DOHH2 (cell line): ENCODE measurements at regions not wholly inside any gene's neighbourhood (a gene's known extent, or its start where the extent isn't known, plus 50 kb on each side); places are given as distances from the start of the nearest gene placed in this dataset.

ENCODE experiments used
- H3F3A ChIP-seq: fragments of 200-600 bp; sonication (generic), shearing (Covaris generic); 2 replicates; pipeline ENCODE4 v1.6.0; 2016; ENCODE audit warnings: antibody characterized with exemption, mild to moderate bottlenecking; ENCODE audit not compliant: control insufficient read depth, insufficient read depth
- H3K27ac ChIP-seq: fragments of 200-600 bp; sonication (generic); 2 replicates; pipeline ENCODE4 v1.5.1; 2014; ENCODE audit warnings: low read depth, mild to moderate bottlenecking, low read length, moderate library complexity
- H3K27me3 ChIP-seq: fragments of 200-600 bp; sonication (generic); 2 replicates; pipeline ENCODE4 v1.6.1; 2014; ENCODE audit warnings: mild to moderate bottlenecking, low read length, mixed read lengths; ENCODE audit not compliant: control insufficient read depth
- H3K36me3 ChIP-seq: fragments of 200-600 bp; sonication (generic); 2 replicates; pipeline ENCODE4 v1.6.1; 2014; ENCODE audit warnings: mild to moderate bottlenecking, low read length, moderate library complexity, mixed read lengths; ENCODE audit not compliant: control insufficient read depth
- H3K4me1 ChIP-seq: fragments of 200-600 bp; sonication (generic); 2 replicates; pipeline ENCODE4 v1.6.1; 2014; ENCODE audit warnings: mild to moderate bottlenecking, low read length, mixed read lengths; ENCODE audit not compliant: control insufficient read depth
- H3K4me2 ChIP-seq: fragments of 200-600 bp; sonication (generic); 2 replicates; pipeline ENCODE4 v1.6.0; 2014; ENCODE audit warnings: mild to moderate bottlenecking, low read length, moderate library complexity
- H3K4me3 ChIP-seq: fragments of 200-600 bp; sonication (generic); 2 replicates; pipeline ENCODE4 v1.5.1; 2014; ENCODE audit warnings: mild to moderate bottlenecking, low read length, mixed read lengths
- H3K79me2 ChIP-seq: fragments of 200-600 bp; sonication (generic); 2 replicates; pipeline ENCODE4 v1.6.1; 2014; ENCODE audit warnings: mild to moderate bottlenecking, low read length, mixed read lengths; ENCODE audit not compliant: control insufficient read depth
- H3K9me2 ChIP-seq: fragments of 200-600 bp; sonication (generic); replicated peaks from 2 replicates; pipeline ENCODE4 v1.6.1; 2014; ENCODE audit warnings: mild to moderate bottlenecking, low read length, mixed read lengths; ENCODE audit not compliant: control insufficient read depth
- H3K9me3 ChIP-seq: fragments of 200-600 bp; sonication (generic); 2 replicates; pipeline ENCODE4 v1.6.1; 2014; ENCODE audit warnings: antibody characterized with exemption, low read length, mixed read lengths; ENCODE audit not compliant: control insufficient read depth, insufficient read depth
- H4K20me1 ChIP-seq: fragments of 200-600 bp; sonication (generic); 2 replicates; pipeline ENCODE4 v1.6.0; 2014; ENCODE audit warnings: low read depth, mild to moderate bottlenecking, antibody characterized with exemption, low read length, moderate library complexity; ENCODE audit not compliant: control insufficient read depth, insufficient read depth
- CTCF ChIP-seq: fragments of 200-600 bp; sonication (generic); IDR thresholded peaks from one replicate; pipeline ENCODE4 v1.5.1; 2014; ENCODE audit warnings: antibody characterized with exemption, mild to moderate bottlenecking, low read depth, low read length; ENCODE audit not compliant: poor library complexity, severe bottlenecking
- EZH2phosphoT487 ChIP-seq: fragments of 200-600 bp; sonication (generic); IDR thresholded peaks from 2 replicates; pipeline ENCODE4 v1.6.1; 2017; ENCODE audit warnings: borderline replicate concordance, mild to moderate bottlenecking, antibody characterized with exemption, low read length, moderate library complexity, mixed read lengths

GRCh38 chr2:17380003-17380402 lies 138.2 kb downstream of the RAD51AP2 start:
- TF ChIP-seq CTCF = no peak
- TF ChIP-seq EZH2phosphoT487 = no peak
- no peaks in the 10 kb centered on the region for H3K27me3 ChIP-seq
- H3K36me3 ChIP-seq = no peaks in the 10 kb centered on the region

GRCh38 chr2:17375262-17375661 lies 143.0 kb downstream of the RAD51AP2 start:
- TF ChIP-seq EZH2phosphoT487 = no peak
- TF ChIP-seq CTCF = no peak
- H4K20me1 ChIP-seq = no peaks in the 10 kb centered on the region
- no peak overlapping the region for H3K4me2 ChIP-seq
- no peaks in the 10 kb centered on the region for H3K9me2 ChIP-seq
- H3K79me2 ChIP-seq = no peaks in the 10 kb centered on the region
- H3K4me3 ChIP-seq = no peak overlapping the region
- no peaks in the 10 kb centered on the region for H3K36me3 ChIP-seq
- H3F3A ChIP-seq = no peaks in the 10 kb centered on the region
- H3K27ac ChIP-seq = no peak overlapping the region
- no peaks in the 10 kb centered on the region for H3K27me3 ChIP-seq
- no peaks in the 10 kb centered on the region for H3K9me3 ChIP-seq
- peaks cover 3% of the 10 kb centered on the region; the same call in 1 of the 2 replicates for H3K4me1 ChIP-seq

More at GRCh38 chr2:17380003-17380402, 138.2 kb downstream of the RAD51AP2 start:
- Histone ChIP-seq H3K4me3 (no peak overlapping the region), H3K4me1 (peaks cover 3% of the 10 kb centered on the region; the same call in 1 of the 2 replicates), H3K27ac (no peak overlapping the region), H3K4me2 (no peak overlapping the region), H3F3A (no peaks in the 10 kb centered on the region), H3K79me2 (no peaks in the 10 kb centered on the region), H4K20me1 (no peaks in the 10 kb centered on the region), H3K9me2 (no peaks in the 10 kb centered on the region), H3K9me3 (no peaks in the 10 kb centered on the region)

- H3K9me3 ChIP-seq = no peaks in the 10 kb centered on the region
- no peaks in the 10 kb centered on the region for H3K79me2 ChIP-seq
- H3K4me2 ChIP-seq = no peak overlapping the region
- H3K27me3 ChIP-seq = no peaks in the 10 kb centered on the region
- TF ChIP-seq EZH2phosphoT487 (no peak), CTCF (no peak)
- H3K9me2 ChIP-seq = no peaks in the 10 kb centered on the region
- H4K20me1 ChIP-seq = no peaks in the 10 kb centered on the region
- H3K27ac ChIP-seq = no peak overlapping the region
- H3K36me3 ChIP-seq = no peaks in the 10 kb centered on the region
- H3F3A ChIP-seq = no peaks in the 10 kb centered on the region
- no peak overlapping the region for H3K4me3 ChIP-seq
- H3K4me1 ChIP-seq = peaks cover 3% of the 10 kb centered on the region; the same call in 1 of the 2 replicates
These were observed 144.5 kb downstream of the RAD51AP2 start for GRCh38 chr2:17373741-17374140.

- H3K4me1 ChIP-seq = peaks cover 3% of the 10 kb centered on the region; the same call in 1 of the 2 replicates
- H3K79me2 ChIP-seq = no peaks in the 10 kb centered on the region
- H3K4me2 ChIP-seq = no peak overlapping the region
- no peaks in the 10 kb centered on the region for H3K36me3 ChIP-seq
- H4K20me1 ChIP-seq = no peaks in the 10 kb centered on the region
- H3K9me3 ChIP-seq = no peaks in the 10 kb centered on the region
- no peak overlapping the region for H3K27ac ChIP-seq
- TF ChIP-seq EZH2phosphoT487 = no peak
- TF ChIP-seq CTCF = no peak
- no peaks in the 10 kb centered on the region for H3K9me2 ChIP-seq
- no peak overlapping the region for H3K4me3 ChIP-seq
- no peaks in the 10 kb centered on the region for H3F3A ChIP-seq
- no peaks in the 10 kb centered on the region for H3K27me3 ChIP-seq
These were observed 145.2 kb downstream of the RAD51AP2 start for GRCh38 chr2:17373041-17373440.
